AG09309 (cell line): ENCODE measurements at regions not wholly inside any gene's neighbourhood (a gene's known extent, or its start where the extent isn't known, plus 50 kb on each side); places are given as distances from the start of the nearest gene placed in this dataset.

Source experiments
- DNase-seq: peaks from one replicate; pipeline ENCODE4 v3.0.0-alpha.2; 2010; ENCODE audit warnings: low read depth
- H3K4me3 ChIP-seq: 2 replicates; pipeline ENCODE4 v1.5.1; 2011; ENCODE audit warnings: mild to moderate bottlenecking, low read depth, low read length, moderate library complexity; ENCODE audit not compliant: control insufficient read depth
- TF ChIP-seq, protein P1 (sequence below): IDR thresholded peaks from 2 replicates; pipeline ENCODE4 v1.5.1; 2011; ENCODE audit warnings: mild to moderate bottlenecking, low read depth, low read length, inconsistent platforms; ENCODE audit not compliant: insufficient read depth, control insufficient read depth; ENCODE audit errors: missing control alignments

DNA sequence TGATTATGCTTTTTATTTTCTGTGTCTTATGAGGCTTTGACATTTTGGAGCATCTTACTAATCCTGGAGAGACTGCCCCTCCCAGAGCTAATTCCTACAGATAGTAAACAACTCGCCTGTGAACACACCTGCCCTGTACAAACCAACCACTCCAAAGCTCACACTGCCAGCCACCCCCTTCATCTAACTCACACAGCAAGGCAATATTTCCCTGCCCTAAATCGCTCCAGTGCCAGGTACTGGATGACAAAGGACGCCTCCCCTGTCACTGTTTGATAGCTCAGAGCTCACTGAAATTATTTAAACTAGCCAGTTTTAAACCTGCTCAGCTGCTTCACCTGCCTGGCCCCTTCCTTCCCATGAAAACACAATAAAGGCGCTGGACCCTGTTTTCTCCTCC is 535.1 kb upstream of the CELF2 start:
- TF ChIP-seq, protein P1, sequence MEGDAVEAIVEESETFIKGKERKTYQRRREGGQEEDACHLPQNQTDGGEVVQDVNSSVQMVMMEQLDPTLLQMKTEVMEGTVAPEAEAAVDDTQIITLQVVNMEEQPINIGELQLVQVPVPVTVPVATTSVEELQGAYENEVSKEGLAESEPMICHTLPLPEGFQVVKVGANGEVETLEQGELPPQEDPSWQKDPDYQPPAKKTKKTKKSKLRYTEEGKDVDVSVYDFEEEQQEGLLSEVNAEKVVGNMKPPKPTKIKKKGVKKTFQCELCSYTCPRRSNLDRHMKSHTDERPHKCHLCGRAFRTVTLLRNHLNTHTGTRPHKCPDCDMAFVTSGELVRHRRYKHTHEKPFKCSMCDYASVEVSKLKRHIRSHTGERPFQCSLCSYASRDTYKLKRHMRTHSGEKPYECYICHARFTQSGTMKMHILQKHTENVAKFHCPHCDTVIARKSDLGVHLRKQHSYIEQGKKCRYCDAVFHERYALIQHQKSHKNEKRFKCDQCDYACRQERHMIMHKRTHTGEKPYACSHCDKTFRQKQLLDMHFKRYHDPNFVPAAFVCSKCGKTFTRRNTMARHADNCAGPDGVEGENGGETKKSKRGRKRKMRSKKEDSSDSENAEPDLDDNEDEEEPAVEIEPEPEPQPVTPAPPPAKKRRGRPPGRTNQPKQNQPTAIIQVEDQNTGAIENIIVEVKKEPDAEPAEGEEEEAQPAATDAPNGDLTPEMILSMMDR = no peak
- DNase-seq = no peak
- H3K4me3 ChIP-seq = no peak overlapping the region

DNA sequence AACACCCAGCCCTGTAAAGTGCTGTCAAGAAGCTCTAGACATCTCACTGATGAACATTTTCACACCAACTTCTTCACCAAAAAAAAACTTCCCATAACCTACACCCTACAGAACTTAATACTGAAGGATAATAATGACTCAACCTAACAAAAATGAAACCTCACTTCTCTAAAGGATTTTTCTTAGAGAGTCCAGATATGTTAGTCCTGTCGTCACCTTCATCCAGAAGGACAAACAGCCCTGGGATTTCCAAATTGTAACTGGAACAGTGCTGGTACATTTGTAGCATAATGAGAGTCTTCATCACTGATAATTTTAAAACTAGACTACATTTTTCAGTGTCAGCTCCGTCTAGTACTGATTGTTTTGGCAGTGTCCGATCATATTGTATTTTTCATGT is 528.6 kb upstream of the CELF2 start:
- TF ChIP-seq, protein P1 = no peak
- DNase-seq = no peak
- H3K4me3 ChIP-seq = no peak overlapping the region

- TF ChIP-seq, protein P1 = no peak
- no peak for DNase-seq
- no peak overlapping the region for H3K4me3 ChIP-seq
Measured at GRCh38 chr10:10489805-10490571, 527.7 kb upstream of the CELF2 start.

DNA sequence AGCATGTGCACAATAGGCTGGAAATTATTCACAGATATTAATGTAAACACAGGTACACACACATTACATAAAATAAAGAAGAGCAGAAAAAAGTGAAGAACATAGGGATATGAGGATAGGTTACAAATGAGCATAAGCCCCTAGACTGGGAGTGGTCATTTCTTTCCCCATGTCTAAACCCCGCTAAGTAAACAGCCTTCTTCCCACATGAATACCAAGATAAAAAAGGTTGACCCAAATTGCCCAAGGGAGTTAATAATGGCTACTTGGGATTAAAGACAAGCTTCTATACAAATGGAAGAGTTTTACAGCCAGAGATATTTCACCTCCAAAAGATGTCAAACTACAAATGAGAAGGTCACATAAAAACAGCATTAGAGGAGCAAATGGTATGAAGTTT is 527.1 kb upstream of the CELF2 start:
- no peak for DNase-seq
- H3K4me3 ChIP-seq = no peak overlapping the region
- TF ChIP-seq, protein P1 = no peak

DNA sequence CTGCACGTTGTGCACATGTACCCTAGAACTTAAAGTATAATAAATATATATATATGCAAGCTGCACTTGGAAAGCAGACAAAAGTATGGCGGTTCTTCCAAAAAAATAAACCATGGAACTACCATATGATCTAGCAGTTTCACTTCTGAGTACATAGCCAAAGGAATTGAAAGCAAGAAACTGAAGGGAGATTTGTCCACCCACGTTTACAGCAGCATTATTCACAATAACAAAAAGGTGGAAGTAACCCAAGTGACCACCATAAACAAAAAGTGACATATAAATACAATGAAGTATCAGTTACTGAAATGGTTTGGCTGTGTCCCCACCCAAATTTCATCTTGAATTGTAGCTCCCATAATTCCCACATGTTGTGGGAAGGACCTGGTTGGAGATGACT is 525.3 kb upstream of the CELF2 start:
- no peak for DNase-seq
- H3K4me3 ChIP-seq = no peak overlapping the region
- TF ChIP-seq, protein P1 = no peak

GRCh38 chr10:10493833-10494232 is 523.8 kb upstream of the CELF2 start:
- H3K4me3 ChIP-seq = no peak overlapping the region
- TF ChIP-seq, protein P1 = no peak
- no peak for DNase-seq
